ENCODE measurements at regions not wholly inside any gene's neighbourhood (a gene's known extent, or its start where the extent isn't known, plus 50 kb on each side); places are given as distances from the start of the nearest gene placed in this dataset.

DNA sequence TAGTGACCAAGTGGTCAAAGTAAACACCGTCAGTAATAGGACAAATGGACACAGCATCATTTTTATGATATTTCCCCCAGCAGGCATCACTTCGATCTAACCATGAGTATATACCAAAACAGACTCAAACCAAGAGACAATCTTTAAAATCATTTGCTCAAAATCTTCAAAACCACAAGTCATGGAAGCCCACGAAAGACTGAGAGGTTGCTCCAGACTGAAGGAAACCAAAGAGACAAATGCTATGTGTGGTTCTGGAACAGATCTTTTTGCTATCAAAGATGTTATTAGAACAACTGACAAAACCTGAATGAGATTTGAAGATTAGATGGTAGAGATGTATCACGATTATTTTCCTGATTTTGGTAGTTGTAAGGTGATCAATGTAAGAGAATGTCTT is 197.7 kb downstream of the TBXT start:
- no peaks in the 10 kb centered on the region for H3K4me1 Mint-ChIP-seq
- ATAC-seq (no peak), DNase-seq (ENCODE audit: low spot score in 2 of 2) (no peak)
- H3K36me3 Mint-ChIP-seq: no peaks in the 10 kb centered on the region
- H3K27ac Mint-ChIP-seq: no peak overlapping the region
- H3K4me3 Mint-ChIP-seq: no peak overlapping the region
- H3K9me3 Mint-ChIP-seq: no peaks in the 10 kb centered on the region

DNA sequence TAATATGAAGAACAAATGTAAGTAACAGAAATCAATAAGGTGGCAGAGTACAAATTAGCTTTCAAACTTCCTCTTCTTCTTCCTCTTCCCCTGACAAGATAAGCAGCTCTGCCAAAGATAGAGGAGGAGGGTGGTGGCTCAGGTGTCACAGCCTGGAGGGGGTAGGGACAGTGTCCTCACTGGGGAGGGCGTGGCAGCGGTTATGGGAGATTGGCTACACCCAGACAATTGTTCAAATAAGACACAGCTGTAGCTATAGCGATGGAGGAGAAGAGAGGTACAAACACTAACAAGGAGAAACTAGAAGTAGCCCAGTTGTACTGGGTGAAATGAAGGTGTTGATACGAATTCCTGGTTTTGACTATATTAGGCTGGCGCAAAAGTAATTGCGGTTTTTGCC is 198.5 kb downstream of the TBXT start:
- ATAC-seq: no peak
- no peak for DNase-seq (ENCODE audit: low spot score in 2 of 2)
- no peak overlapping the region for H3K27ac Mint-ChIP-seq
- H3K4me1 Mint-ChIP-seq: no peaks in the 10 kb centered on the region
- H3K4me3 Mint-ChIP-seq: no peak overlapping the region
- H3K9me3 Mint-ChIP-seq: no peaks in the 10 kb centered on the region
- H3K36me3 Mint-ChIP-seq: no peaks in the 10 kb centered on the region

DNA sequence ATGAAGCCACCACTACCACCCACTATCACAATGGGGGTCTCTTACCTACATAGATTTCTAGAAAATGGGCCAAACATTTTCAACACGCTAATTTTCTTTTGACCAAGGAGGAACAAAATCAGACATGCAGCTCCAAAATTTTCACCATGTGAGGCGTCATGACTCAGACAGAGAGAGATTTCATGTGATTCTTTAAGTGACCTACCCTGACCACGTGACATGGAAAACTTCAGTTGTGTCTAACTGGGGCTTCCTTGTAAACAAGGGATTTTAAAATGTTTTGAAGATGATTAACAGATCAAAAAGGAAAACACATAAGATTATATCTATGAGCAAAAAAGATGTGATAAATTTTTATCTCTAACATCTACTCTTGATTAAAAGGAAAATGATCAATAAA is 199.2 kb downstream of the TBXT start:
- Mint-ChIP-seq H3K27ac (no peak overlapping the region), H3K4me1 (no peaks in the 10 kb centered on the region), H3K9me3 (no peaks in the 10 kb centered on the region), H3K4me3 (no peak overlapping the region), H3K36me3 (no peaks in the 10 kb centered on the region)
- ATAC-seq (no peak), DNase-seq (ENCODE audit: low spot score in 2 of 2) (no peak)

DNA sequence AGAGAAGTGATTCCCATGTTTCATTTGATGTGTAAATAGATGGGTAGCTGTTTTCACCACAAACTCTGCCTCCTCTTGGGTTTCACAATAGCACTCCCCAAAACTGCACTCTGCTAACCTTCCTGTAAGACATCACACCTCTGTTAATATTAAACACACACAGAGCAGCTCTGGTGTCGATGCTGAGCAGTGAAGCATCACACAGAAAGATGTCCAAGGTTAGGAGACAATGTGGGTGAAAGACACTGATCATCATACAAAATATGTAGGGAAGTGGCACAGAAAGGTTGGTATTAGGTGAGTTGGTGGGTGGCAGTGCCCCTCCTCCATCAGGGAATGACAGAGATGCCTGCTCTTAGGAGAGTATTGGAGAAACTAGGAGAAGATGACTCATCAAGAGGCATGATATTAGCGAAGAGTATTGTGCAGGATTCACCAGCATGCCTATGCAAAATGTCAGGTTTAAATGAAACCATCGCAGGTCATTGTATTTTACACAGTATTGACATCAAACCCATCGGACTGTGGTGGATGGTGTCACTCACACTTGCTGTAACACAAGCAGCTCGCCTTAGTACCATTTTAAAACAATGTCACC is 199.7 kb downstream of the TBXT start:
- DNase-seq (ENCODE audit: low spot score in 2 of 2) (no peak), ATAC-seq (no peak)
- Mint-ChIP-seq H3K4me3 (no peak overlapping the region), H3K36me3 (no peaks in the 10 kb centered on the region), H3K9me3 (no peaks in the 10 kb centered on the region), H3K4me1 (no peaks in the 10 kb centered on the region), H3K27ac (no peak overlapping the region)

DNA sequence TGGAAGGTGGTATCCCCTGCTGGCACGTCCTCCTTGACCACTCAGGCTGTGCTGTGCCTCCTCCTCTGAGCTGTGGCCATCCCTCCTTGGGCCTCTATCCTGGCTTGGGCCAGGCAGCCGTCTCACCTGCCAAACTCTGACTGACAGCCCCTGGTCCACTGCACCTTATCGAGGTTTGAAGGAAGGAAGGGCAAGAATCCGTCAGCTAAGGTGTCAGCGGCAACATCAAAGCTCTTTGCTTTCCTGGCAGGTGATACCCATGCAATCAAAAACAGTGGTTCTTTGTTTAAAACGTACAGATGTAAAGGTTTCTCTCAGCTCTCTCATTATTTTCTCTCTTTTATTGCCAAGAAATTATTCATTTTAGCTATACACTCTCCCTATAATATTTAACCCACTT is 203.9 kb downstream of the TBXT start:
- no peaks in the 10 kb centered on the region for H3K9me3 Mint-ChIP-seq
- no peak for ATAC-seq
- H3K27ac Mint-ChIP-seq: no peak overlapping the region
- H3K36me3 Mint-ChIP-seq: no peaks in the 10 kb centered on the region
- no peaks in the 10 kb centered on the region for H3K4me1 Mint-ChIP-seq
- H3K4me3 Mint-ChIP-seq: no peak overlapping the region
- no peak for DNase-seq (ENCODE audit: low spot score in 2 of 2)

DNA sequence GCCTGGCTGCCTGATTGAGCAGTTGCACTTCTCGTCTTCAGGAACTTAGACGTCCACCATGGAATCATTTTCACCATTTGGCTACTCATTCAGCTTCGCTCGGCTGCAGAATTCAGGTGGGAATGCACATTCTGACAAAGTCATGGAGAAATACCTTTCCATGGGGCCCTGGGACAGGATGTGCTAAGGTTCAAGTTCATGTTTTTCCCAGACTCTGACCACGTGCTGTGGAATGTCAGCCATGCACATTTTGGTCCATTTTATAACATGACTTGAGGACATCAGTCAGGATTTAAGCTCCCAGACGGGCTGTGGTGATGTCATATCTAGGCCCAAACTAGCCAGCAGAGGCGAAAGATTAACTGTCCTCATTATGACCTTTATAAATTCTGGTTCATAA is 205.3 kb downstream of the TBXT start:
- ATAC-seq: no peak
- no peaks in the 10 kb centered on the region for H3K4me1 Mint-ChIP-seq
- no peaks in the 10 kb centered on the region for H3K9me3 Mint-ChIP-seq
- DNase-seq (ENCODE audit: low spot score in 2 of 2): no peak
- no peaks in the 10 kb centered on the region for H3K36me3 Mint-ChIP-seq
- H3K4me3 Mint-ChIP-seq: no peak overlapping the region
- H3K27ac Mint-ChIP-seq: no peak overlapping the region

DNA sequence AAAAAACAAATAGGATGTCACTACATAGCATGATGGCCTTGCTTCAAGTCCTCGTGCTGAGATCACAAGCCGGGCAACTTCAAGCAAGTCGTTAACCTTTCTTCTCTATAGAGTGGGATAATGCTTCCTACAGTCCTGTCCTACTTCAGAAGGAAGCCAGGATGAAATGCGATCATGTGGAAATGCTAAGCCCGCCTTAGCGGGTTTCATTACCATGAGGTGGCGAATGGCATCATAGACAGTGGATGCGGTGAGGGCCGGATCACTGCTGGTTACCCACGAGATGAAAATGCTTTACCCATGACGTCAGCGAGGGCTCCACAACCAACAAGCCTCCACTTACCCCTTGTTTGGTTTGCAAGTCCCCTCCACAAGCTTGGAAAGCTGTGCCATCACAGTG is 206.4 kb downstream of the TBXT start:
- Mint-ChIP-seq H3K27ac (no peak overlapping the region), H3K36me3 (no peaks in the 10 kb centered on the region), H3K9me3 (no peaks in the 10 kb centered on the region), H3K4me3 (no peak overlapping the region), H3K4me1 (no peaks in the 10 kb centered on the region)
- ATAC-seq (no peak), DNase-seq (ENCODE audit: low spot score in 2 of 2) (no peak)

DNA sequence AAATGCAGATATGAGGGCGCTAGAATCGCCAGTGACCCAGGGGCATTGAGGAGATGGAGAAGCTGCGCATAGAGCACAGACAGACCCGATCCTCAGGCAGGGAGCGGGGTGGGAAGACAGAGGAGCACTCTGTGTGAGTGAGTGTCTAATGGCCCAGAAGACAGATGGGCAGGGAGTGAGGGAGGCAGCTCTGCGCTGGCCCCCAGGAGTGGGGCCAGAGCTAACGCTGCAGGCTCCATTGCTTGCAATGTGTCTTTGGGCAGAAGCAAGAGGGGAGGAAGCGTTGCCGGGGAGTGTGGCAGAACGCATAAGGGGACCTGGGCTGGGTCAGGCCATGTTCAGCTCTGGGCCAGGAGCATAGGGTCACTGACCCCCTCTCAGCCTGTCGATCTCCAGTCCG is 207.0 kb downstream of the TBXT start:
- Mint-ChIP-seq H3K4me1 (no peaks in the 10 kb centered on the region), H3K27ac (no peak overlapping the region), H3K9me3 (no peaks in the 10 kb centered on the region), H3K4me3 (no peak overlapping the region), H3K36me3 (no peaks in the 10 kb centered on the region)
- ATAC-seq (peak; percentile 15), DNase-seq (ENCODE audit: low spot score in 2 of 2) (no peak)

DNA sequence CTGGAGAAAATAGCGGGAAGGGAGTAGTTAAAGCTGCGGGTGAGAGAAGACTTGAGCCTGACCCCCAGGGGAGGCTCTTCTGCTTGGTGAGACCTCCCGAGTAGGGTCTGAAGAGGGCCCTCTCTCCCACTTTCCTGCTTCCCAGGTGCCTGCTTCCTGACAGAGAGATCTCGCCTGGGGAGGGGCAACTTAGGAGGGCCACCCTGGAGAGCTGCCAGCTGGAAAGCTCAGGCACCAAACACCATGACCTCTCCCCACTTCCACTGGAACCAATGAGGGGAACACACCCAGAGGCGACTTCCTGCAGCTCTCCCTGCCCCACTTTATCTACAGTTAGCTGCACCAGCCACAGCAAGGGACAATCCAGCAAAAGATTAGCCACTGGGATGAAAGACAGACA is 208.0 kb downstream of the TBXT start:
- H3K9me3 Mint-ChIP-seq: no peaks in the 10 kb centered on the region
- no peak overlapping the region for H3K27ac Mint-ChIP-seq
- no peak overlapping the region for H3K4me3 Mint-ChIP-seq
- DNase-seq (ENCODE audit: low spot score in 2 of 2) (no peak), ATAC-seq (no peak)
- no peaks in the 10 kb centered on the region for H3K36me3 Mint-ChIP-seq
- no peaks in the 10 kb centered on the region for H3K4me1 Mint-ChIP-seq

DNA sequence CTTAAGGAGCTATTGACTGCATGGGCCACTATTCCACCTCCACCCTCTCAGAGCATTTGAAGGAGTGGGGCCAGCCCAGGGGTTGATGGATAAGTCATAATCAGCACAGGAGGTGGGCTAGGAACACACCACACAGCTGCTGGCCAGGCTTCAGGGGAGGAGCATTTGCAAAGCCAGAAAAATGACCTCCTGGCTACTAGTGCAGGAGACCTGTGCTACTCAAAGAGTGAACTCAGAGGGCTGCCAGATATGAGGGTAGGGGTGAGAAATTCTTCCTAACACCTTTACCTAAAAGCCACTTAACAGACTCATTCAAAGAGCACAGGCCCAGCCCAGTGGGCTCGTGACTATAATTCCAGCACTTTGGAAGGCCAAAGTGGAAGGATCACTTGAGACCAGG is 210.8 kb downstream of the TBXT start:
- no peak overlapping the region for H3K4me3 Mint-ChIP-seq
- H3K4me1 Mint-ChIP-seq: no peaks in the 10 kb centered on the region
- no peaks in the 10 kb centered on the region for H3K9me3 Mint-ChIP-seq
- no peaks in the 10 kb centered on the region for H3K36me3 Mint-ChIP-seq
- ATAC-seq (no peak), DNase-seq (ENCODE audit: low spot score in 2 of 2) (no peak)
- H3K27ac Mint-ChIP-seq: no peak overlapping the region

DNA sequence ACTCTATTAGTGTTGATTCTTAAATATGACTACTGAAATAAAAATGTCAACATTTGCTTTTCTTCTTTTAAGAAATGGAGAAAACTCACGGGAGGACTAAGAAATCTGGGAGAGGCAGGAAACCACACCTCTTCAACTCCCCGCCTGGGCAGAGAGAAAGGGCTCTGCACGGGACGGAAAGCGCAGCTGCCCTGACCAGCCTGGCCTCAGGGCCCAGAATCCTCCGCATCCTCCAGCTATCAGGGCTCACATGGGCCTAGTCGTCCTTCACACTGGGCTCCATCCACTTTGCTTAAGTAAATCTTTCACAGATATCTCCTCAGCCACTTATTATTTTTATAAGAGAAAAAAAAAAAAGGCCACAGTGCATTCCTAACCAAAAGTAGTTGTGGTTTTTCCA is 215.1 kb downstream of the TBXT start:
- Mint-ChIP-seq H3K36me3 (no peaks in the 10 kb centered on the region), H3K9me3 (no peaks in the 10 kb centered on the region), H3K27ac (no peak overlapping the region), H3K4me1 (no peaks in the 10 kb centered on the region), H3K4me3 (no peak overlapping the region)
- ATAC-seq (no peak), DNase-seq (ENCODE audit: low spot score in 2 of 2) (no peak)

DNA sequence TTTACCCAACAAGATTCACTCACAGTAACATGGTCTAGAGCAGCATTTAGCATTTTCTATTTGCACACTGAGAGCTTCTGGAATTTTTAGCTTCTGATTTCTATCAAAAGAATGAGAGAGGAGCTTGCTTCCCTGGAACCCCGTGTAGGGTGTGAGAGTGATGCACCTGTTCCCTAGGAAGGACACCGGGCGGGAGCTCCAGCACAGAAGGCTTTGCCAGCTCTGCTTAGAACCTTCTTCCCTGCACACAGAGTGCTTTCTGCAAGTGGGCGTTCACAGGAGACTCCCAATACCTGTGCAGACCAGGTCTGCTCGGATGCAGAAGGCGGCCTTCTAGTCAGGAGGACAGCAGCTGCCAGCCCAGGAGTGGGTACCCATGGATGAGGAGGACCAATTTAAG is 217.3 kb downstream of the TBXT start:
- no peak overlapping the region for H3K4me3 Mint-ChIP-seq
- no peak overlapping the region for H3K27ac Mint-ChIP-seq
- no peaks in the 10 kb centered on the region for H3K9me3 Mint-ChIP-seq
- no peaks in the 10 kb centered on the region for H3K36me3 Mint-ChIP-seq
- H3K4me1 Mint-ChIP-seq: no peaks in the 10 kb centered on the region
- DNase-seq (ENCODE audit: low spot score in 2 of 2) (no peak), ATAC-seq (no peak)

DNA sequence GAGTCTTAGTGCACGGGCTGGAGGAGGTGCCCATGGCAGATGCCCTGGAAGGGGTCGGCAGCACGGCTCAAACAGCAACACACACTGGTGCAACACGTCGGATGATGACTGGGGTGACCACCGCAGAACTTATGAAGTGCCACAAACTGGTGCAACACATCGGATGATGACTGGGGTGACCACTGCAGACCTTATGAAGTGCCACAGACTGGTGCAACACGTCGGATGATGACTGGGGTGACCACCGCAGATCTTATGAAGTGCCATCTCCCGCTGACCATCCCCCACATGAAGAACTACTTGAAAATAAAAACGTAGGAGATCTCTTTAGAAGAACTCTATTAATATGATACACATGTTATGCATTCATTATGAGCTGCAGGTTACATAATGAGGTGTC is 218.3 kb downstream of the TBXT start:
- H3K27ac Mint-ChIP-seq: no peak overlapping the region
- no peaks in the 10 kb centered on the region for H3K36me3 Mint-ChIP-seq
- no peaks in the 10 kb centered on the region for H3K4me1 Mint-ChIP-seq
- H3K9me3 Mint-ChIP-seq: no peaks in the 10 kb centered on the region
- DNase-seq (ENCODE audit: low spot score in 2 of 2) (no peak), ATAC-seq (no peak)
- no peak overlapping the region for H3K4me3 Mint-ChIP-seq

DNA sequence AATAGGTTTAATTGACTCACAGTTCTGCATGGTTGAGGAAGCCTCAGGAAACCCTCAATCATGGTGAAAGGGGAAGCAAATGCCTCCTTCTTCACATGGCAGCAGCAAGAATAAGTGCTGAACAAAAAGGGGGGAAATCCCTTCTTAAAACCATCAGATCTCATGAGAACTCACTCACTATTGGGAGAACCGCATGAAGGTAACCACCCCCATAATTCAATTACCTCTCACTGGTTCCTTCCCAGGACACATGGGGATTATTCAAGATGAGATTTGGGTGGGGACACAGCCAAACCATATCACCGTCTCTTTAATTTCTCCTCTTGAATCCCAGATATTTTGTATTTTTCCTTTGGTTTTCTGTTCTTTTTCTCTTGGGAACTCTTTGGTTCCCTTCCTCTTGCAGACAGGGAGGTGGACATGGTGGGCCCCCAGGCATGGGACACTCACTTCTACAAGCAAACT is 223.6 kb downstream of the TBXT start:
- H3K27ac Mint-ChIP-seq: no peak overlapping the region
- H3K9me3 Mint-ChIP-seq: peaks cover 7% of the 10 kb centered on the region
- H3K4me1 Mint-ChIP-seq: no peaks in the 10 kb centered on the region
- ATAC-seq: no peak
- no peaks in the 10 kb centered on the region for H3K36me3 Mint-ChIP-seq
- DNase-seq (ENCODE audit: low spot score in 2 of 2): no peak
- H3K4me3 Mint-ChIP-seq: no peak overlapping the region

DNA sequence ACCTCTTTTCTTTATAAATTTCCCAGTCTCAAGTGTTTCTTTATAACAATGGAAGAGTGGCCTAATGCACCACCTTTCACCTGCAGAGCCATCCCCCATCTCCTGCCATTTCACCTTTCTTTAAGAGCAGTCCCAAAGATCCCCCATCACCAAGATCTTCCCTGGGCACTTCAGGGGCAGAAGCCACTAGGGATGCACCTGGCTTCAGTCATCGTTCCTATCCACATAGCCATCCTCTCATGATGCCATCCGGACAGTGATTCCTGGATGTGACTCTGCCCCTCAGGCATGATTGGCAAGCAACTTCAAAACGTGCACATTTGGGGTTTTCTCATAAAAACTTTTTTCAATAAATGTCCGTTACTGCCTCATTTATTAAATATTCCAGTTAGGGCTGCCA is 225.9 kb downstream of the TBXT start:
- DNase-seq (ENCODE audit: low spot score in 2 of 2) (no peak), ATAC-seq (no peak)
- Mint-ChIP-seq H3K9me3 (peaks cover 7% of the 10 kb centered on the region), H3K36me3 (no peaks in the 10 kb centered on the region), H3K4me3 (no peak overlapping the region), H3K4me1 (no peaks in the 10 kb centered on the region), H3K27ac (no peak overlapping the region)

DNA sequence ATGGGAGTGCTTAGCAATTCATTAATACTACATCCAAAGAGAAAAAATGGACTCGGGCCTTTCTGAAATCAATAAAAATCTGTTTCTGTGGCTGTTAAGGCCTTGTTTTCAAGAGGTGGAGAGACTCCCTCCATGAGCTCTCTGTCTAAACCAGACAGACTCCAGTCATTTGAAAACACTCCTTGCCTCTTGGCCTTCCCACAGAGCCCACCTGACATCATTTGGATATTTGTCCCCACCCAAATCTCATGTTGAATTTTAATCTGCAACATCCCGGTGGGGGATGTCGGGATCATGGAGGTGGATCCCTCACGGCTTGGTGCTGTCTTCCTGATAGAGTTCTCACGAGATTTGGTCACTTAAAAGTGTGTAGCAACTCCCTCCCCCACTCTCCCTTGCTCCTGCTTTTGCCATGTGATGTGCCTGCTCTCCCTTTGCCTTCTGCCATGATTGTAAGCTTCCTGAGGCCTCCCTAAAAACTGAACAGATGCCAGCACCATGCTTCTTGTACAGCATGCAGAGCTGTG is 226.3 kb downstream of the TBXT start:
- peaks cover 8% of the 10 kb centered on the region for H3K9me3 Mint-ChIP-seq
- H3K27ac Mint-ChIP-seq: no peak overlapping the region
- no peaks in the 10 kb centered on the region for H3K4me1 Mint-ChIP-seq
- DNase-seq (ENCODE audit: low spot score in 2 of 2) (no peak), ATAC-seq (no peak)
- no peaks in the 10 kb centered on the region for H3K36me3 Mint-ChIP-seq
- H3K4me3 Mint-ChIP-seq: no peak overlapping the region

DNA sequence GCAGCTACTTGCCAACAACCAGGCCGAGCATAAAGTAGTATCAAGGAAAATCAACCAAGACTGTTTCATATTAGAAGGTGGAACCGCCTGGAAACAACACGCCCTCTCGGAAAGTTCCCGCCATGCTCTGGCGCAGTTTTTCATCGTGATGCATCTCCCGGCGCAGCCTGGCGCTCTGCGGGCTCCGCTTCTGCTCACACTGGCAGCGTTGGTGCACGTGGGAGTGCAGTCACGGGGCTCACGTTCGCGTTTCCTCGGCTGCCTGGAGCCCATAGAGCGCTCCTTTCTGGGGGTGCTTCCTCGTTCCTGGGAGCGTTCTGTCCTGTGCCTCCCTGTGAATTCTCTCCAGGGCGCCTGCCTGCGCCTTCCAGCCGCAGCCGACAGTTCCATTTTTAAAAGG is 227.3 kb downstream of the TBXT start:
- Mint-ChIP-seq H3K36me3 (no peaks in the 10 kb centered on the region), H3K27ac (no peak overlapping the region), H3K4me3 (no peak overlapping the region), H3K9me3 (peaks cover 11% of the 10 kb centered on the region), H3K4me1 (no peaks in the 10 kb centered on the region)
- no peak for ATAC-seq
- no peak for DNase-seq (ENCODE audit: low spot score in 2 of 2)

All from stimulated activated effector memory CD8-positive, alpha-beta T cell treated with anti-CD3 and anti-CD28 coated beads, Interleukin-12 subunit alpha, Interleukin-12 subunit beta, amount 100 ng/mL, for 72 hours (primary cell).